MM.1S (cell line): ENCODE measurements at regions not wholly inside any gene's neighbourhood (a gene's known extent, or its start where the extent isn't known, plus 50 kb on each side); places are given as distances from the start of the nearest gene placed in this dataset.
A peak's percentile ranks its signal among the peaks of the same experiment; 100 is the strongest.
"Not testable (repeated sequence)": the region's sequence is repeated elsewhere in the genome, so short reads cannot be mapped to it uniquely, and the experiment has no call there.

ENCODE experiments used
- DNase-seq: peaks from one replicate; pipeline ENCODE4 v3.0.0-alpha.2; 2015
- H2AFZ ChIP-seq: fragments of 300-600 bp; sonication (generic); 2 replicates; pipeline ENCODE4 v1.6.0; 2016; ENCODE audit warnings: antibody characterized with exemption, low read length
- H3F3A ChIP-seq: fragments of 300-600 bp; sonication (generic); 2 replicates; pipeline ENCODE4 v1.6.1; 2016; ENCODE audit warnings: mild to moderate bottlenecking, antibody characterized with exemption, low read length, moderate library complexity, mixed read lengths; ENCODE audit not compliant: insufficient read depth
- H3K27ac ChIP-seq: fragments of 300-600 bp; sonication (generic); 2 replicates; pipeline ENCODE4 v1.5.1; 2016; ENCODE audit warnings: mild to moderate bottlenecking, low read length
- H3K27me3 ChIP-seq: fragments of 300-600 bp; sonication (generic); replicated peaks from 2 replicates; pipeline ENCODE4 v1.6.0; 2016; ENCODE audit warnings: low read length; ENCODE audit not compliant: insufficient read depth
- H3K36me3 ChIP-seq: fragments of 300-600 bp; sonication (generic); replicated peaks from 2 replicates; pipeline ENCODE4 v1.6.1; 2016; ENCODE audit warnings: mild to moderate bottlenecking, low read length, mixed read lengths; ENCODE audit not compliant: insufficient read depth
- H3K4me1 ChIP-seq: fragments of 300-600 bp; sonication (generic); 2 replicates; pipeline ENCODE4 v1.6.1; 2016; ENCODE audit warnings: low read length, mixed read lengths
- H3K4me2 ChIP-seq: fragments of 300-600 bp; sonication (generic); 2 replicates; pipeline ENCODE4 v1.6.0; 2016; ENCODE audit warnings: low read depth, low read length
- H3K4me3 ChIP-seq: fragments of 300-600 bp; sonication (generic); 2 replicates; pipeline ENCODE4 v1.5.1; 2016; ENCODE audit warnings: low read length, mixed read lengths
- H3K79me2 ChIP-seq: fragments of 300-600 bp; sonication (generic); 2 replicates; pipeline ENCODE4 v1.6.1; 2016; ENCODE audit warnings: mixed run types, low read length, mixed read lengths
- H3K9ac ChIP-seq: fragments of 300-600 bp; sonication (generic); 2 replicates; pipeline ENCODE4 v1.6.1; 2016; ENCODE audit warnings: low read length, mixed read lengths
- H3K9me2 ChIP-seq: fragments of 300-600 bp; sonication (generic); replicated peaks from 2 replicates; pipeline ENCODE4 v1.6.1; 2016; ENCODE audit warnings: mild to moderate bottlenecking, low read length, mixed read lengths; ENCODE audit not compliant: insufficient read depth
- H3K9me3 ChIP-seq: fragments of 300-600 bp; sonication (generic); replicated peaks from 2 replicates; pipeline ENCODE4 v1.6.1; 2016; ENCODE audit warnings: mild to moderate bottlenecking, low read length, mixed read lengths; ENCODE audit not compliant: insufficient read depth
- H4K20me1 ChIP-seq: fragments of 300-600 bp; sonication (generic); 2 replicates; pipeline ENCODE4 v1.6.1; 2016; ENCODE audit warnings: mild to moderate bottlenecking, low read length, moderate library complexity, mixed read lengths; ENCODE audit not compliant: insufficient read depth
- EZH2 ChIP-seq: fragments of 300-600 bp; sonication (generic); optimal IDR thresholded peaks from 2 replicates; pipeline ENCODE3; 2017; ENCODE audit warnings: low read depth, mild to moderate bottlenecking, antibody characterized with exemption, low read length, mixed read lengths
- EZH2phosphoT487 ChIP-seq: fragments of 300-600 bp; sonication (generic); IDR thresholded peaks from 2 replicates; pipeline ENCODE4 v1.6.1; 2018; ENCODE audit warnings: antibody characterized with exemption, low read length
- TF ChIP-seq, protein P1 (sequence below): fragments of 300-600 bp; sonication (generic); IDR thresholded peaks from 2 replicates; pipeline ENCODE4 v1.5.1; 2016; ENCODE audit warnings: antibody characterized with exemption, low read length, mixed read lengths

DNA sequence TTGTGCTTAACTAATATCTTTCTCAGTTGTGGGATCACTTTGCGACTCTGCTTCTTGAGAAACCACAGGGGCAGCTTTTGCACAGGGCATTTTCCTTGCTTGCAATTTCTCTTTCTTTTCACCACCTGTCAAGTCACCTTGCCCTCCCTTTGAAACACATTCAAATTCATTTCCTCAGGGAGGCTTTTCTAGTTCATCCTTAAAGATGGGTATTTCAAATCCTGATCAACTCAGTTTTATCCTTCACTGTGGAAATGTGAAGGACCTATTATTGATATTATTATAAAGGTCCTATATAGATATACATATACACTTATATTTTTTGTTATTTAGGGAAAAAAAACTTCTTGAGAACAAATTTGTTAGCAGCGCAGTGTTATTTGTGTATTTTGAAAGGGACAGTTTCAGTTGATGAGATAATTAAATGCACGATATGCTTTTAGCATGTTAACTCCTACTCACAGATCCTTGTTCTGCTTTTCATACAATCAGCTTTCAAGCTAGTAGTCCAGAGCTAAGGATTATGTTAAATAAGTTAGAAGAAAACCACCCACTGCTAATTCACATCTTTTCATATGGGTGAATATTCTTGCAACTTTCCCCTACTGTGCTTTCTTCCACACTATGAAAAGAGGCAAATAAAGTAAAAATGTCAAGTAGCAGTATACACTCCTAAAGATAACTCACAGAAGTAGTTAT, 501.4 kb upstream of the RGS6 start:
- Histone ChIP-seq H3K27me3 (no peaks in the 10 kb centered on the region), H3K9ac (no peak overlapping the region), H3F3A (no peaks in the 10 kb centered on the region), H3K9me3 (no peaks in the 10 kb centered on the region), H3K36me3 (no peaks in the 10 kb centered on the region), H3K4me3 (no peak overlapping the region), H3K4me2 (no peak overlapping the region), H2AFZ (no peak overlapping the region), H3K79me2 (no peaks in the 10 kb centered on the region), H3K9me2 (no peaks in the 10 kb centered on the region), H3K4me1 (no peaks in the 10 kb centered on the region), H3K27ac (no peak overlapping the region), H4K20me1 (no peaks in the 10 kb centered on the region)
- peak; percentile 35 for DNase-seq
- TF ChIP-seq EZH2phosphoT487 (no peak), EZH2 (no peak)
- TF ChIP-seq, protein P1, sequence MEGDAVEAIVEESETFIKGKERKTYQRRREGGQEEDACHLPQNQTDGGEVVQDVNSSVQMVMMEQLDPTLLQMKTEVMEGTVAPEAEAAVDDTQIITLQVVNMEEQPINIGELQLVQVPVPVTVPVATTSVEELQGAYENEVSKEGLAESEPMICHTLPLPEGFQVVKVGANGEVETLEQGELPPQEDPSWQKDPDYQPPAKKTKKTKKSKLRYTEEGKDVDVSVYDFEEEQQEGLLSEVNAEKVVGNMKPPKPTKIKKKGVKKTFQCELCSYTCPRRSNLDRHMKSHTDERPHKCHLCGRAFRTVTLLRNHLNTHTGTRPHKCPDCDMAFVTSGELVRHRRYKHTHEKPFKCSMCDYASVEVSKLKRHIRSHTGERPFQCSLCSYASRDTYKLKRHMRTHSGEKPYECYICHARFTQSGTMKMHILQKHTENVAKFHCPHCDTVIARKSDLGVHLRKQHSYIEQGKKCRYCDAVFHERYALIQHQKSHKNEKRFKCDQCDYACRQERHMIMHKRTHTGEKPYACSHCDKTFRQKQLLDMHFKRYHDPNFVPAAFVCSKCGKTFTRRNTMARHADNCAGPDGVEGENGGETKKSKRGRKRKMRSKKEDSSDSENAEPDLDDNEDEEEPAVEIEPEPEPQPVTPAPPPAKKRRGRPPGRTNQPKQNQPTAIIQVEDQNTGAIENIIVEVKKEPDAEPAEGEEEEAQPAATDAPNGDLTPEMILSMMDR = no peak

DNA sequence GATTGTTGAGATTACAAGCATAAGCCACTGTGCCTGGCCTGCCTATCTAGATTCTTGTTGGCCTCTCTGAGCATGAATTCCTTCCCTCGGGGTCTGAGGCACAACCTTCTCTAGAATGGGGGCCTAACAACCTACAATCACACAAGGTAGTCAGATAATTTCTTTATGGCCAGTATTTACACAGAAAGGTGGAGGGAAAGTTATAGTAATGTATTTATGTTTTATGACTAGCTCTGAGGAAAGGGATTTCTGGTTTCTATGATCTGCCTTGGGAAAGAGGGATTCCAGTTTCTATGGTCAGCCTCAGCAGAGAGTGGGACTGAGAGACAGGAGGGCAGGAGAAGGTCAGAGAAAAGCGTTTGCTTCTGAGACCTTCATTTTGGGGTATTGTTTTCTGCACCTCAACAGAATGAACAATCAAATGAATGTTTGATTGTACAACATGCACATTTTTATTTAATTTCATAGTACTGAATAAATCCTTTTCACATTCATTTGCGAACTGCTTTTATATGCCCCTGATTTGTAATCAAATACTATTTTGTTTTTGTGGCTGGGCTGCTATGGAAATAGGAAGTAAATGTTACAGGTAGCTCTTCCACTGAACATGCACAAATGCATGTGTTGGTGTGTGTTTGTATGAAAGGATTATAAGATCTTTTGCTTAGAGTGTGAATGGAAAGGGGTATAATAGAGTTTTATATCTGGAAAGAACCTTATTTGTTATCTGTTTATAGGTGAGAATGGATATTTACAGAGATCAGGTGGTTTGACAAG, 499.7 kb upstream of the RGS6 start:
- no peak for DNase-seq

DNA sequence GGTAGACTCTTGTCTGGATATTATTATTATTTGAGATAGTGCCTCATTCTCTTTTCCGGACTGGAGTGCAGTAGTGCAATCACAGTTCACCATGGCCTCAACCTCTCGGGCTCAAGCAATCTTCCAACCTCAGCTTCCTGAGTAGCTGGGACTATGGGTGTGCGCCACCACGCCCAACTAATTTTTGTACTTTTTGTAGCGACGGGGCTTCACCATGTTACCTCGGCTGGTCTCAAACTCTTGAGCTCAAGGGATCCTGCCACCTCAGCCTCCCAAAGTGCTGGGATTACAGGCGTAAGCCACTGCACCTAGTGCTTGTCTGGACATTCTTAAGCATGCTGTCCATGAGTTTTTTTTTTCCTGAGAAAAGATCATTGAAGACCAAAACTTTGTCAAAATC, 498.9 kb upstream of the RGS6 start:
- Histone ChIP-seq H3K79me2 (no peaks in the 10 kb centered on the region), H3K4me3 (no peak overlapping the region), H3K27ac (no peak overlapping the region)

More for the DNA sequence above, 499.7 kb upstream of the RGS6 start:
- H3K27ac ChIP-seq = no peak overlapping the region
- no peaks in the 10 kb centered on the region for H3K36me3 ChIP-seq
- H3K4me3 ChIP-seq = no peak overlapping the region
- no peaks in the 10 kb centered on the region for H3K27me3 ChIP-seq
- H4K20me1 ChIP-seq = no peaks in the 10 kb centered on the region
- H3K9ac ChIP-seq = no peak overlapping the region
- H3K9me3 ChIP-seq = no peaks in the 10 kb centered on the region
- TF ChIP-seq EZH2 (no peak), EZH2phosphoT487 (no peak)
- TF ChIP-seq, protein P1 = no peak
- H3K4me2 ChIP-seq = no peak overlapping the region
- no peaks in the 10 kb centered on the region for H3K79me2 ChIP-seq
- H3K4me1 ChIP-seq = no peaks in the 10 kb centered on the region
- H3F3A ChIP-seq = no peaks in the 10 kb centered on the region
- H3K9me2 ChIP-seq = no peaks in the 10 kb centered on the region
- no peak overlapping the region for H2AFZ ChIP-seq

DNA sequence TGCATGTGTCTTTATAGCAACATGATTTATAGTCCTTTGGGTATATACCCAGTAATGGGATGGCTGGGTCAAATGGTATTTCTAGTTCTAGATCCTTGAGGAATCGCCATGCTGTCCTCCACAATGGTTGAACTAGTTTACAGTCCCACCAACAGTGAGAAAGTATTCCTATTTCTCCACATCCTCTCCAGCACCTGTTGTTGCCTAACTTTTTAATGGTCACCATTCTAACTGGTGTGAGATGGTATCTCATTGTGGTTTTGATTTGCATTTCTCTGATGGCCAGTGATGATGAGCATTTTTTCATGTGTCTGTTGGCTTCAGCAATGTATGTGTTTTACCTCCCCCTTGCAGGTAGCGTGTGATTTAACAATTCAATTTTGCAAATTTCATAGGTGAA, 496.6 kb upstream of the RGS6 start:
- not testable (repeated sequence) for H3K9me2 ChIP-seq, H3K4me1 ChIP-seq, H4K20me1 ChIP-seq, H3K79me2 ChIP-seq, DNase-seq, H3K9ac ChIP-seq, H2AFZ ChIP-seq, H3K4me2 ChIP-seq, H3K27me3 ChIP-seq, H3K4me3 ChIP-seq, H3K9me3 ChIP-seq, H3F3A ChIP-seq, H3K27ac ChIP-seq, H3K36me3 ChIP-seq

More for the DNA sequence above, 498.9 kb upstream of the RGS6 start:
- H3K9me3 ChIP-seq = no peaks in the 10 kb centered on the region
- no peak for DNase-seq
- H3F3A ChIP-seq = no peaks in the 10 kb centered on the region
- H3K4me2 ChIP-seq = no peak overlapping the region
- TF ChIP-seq EZH2phosphoT487 (no peak), EZH2 (no peak)
- TF ChIP-seq, protein P1 = no peak
- H3K36me3 ChIP-seq = no peaks in the 10 kb centered on the region
- H3K9me2 ChIP-seq = no peaks in the 10 kb centered on the region
- H3K4me1 ChIP-seq = no peaks in the 10 kb centered on the region
- no peaks in the 10 kb centered on the region for H3K27me3 ChIP-seq
- no peak overlapping the region for H3K9ac ChIP-seq
- no peaks in the 10 kb centered on the region for H4K20me1 ChIP-seq
- no peak overlapping the region for H2AFZ ChIP-seq
